Endodermal cell (in vitro differentiated cells): ENCODE measurements at regions not wholly inside any gene's neighbourhood (a gene's known extent, or its start where the extent isn't known, plus 50 kb on each side); places are given as distances from the start of the nearest gene placed in this dataset.

ENCODE experiments used
- DNase-seq: peaks from one replicate; pipeline ENCODE4 v3.0.0-alpha.2; 2017
- H3K27ac ChIP-seq: 2 replicates; pipeline ENCODE4 v1.5.1; 2013; ENCODE audit warnings: mild to moderate bottlenecking, low read depth, low read length, moderate library complexity
- H3K27me3 ChIP-seq: 2 replicates; pipeline ENCODE4 v1.6.1; 2013; ENCODE audit warnings: mild to moderate bottlenecking, low read length, moderate library complexity; ENCODE audit not compliant: insufficient read depth, control insufficient read depth, poor library complexity, severe bottlenecking
- H3K36me3 ChIP-seq: 2 replicates; pipeline ENCODE4 v1.7.0; 2013; ENCODE audit warnings: mild to moderate bottlenecking, low read length, moderate library complexity; ENCODE audit not compliant: control insufficient read depth, insufficient read depth
- H3K4me1 ChIP-seq: one replicate; pipeline ENCODE4 v1.7.0; 2013; ENCODE audit warnings: low read length; ENCODE audit not compliant: control insufficient read depth, insufficient read depth
- H3K4me3 ChIP-seq: 2 replicates; pipeline ENCODE4 v1.5.1; 2013; ENCODE audit warnings: mild to moderate bottlenecking, low read length, moderate library complexity
- H3K9ac ChIP-seq: 2 replicates; pipeline ENCODE4 v1.6.1; 2013; ENCODE audit warnings: mild to moderate bottlenecking, low read length, moderate library complexity; ENCODE audit not compliant: poor library complexity, severe bottlenecking; ENCODE audit errors: extremely low read depth
- H3K9me3 ChIP-seq: 2 replicates; pipeline ENCODE4 v1.6.1; 2013; ENCODE audit warnings: mild to moderate bottlenecking, low read length, moderate library complexity; ENCODE audit not compliant: control insufficient read depth
- H3K27ac Mint-ChIP-seq: 2 replicates; pipeline ENCODE4 v1.8.0; 2020; ENCODE audit warnings: mixed read lengths
- H3K27me3 Mint-ChIP-seq: 2 replicates; pipeline ENCODE4 v1.8.0; 2021; ENCODE audit warnings: mild to moderate bottlenecking, mixed read lengths; ENCODE audit not compliant: insufficient read depth
- H3K36me3 Mint-ChIP-seq: 2 replicates; pipeline ENCODE4 v1.8.0; 2020; ENCODE audit warnings: low read depth, mixed read lengths
- H3K4me1 Mint-ChIP-seq: 2 replicates; pipeline ENCODE4 v1.8.0; 2020; ENCODE audit warnings: mixed read lengths
- H3K4me3 Mint-ChIP-seq: 2 replicates; pipeline ENCODE4 v1.8.0; 2020; ENCODE audit warnings: mild to moderate bottlenecking, moderate library complexity, mixed read lengths
- H3K9me3 Mint-ChIP-seq: 2 replicates; pipeline ENCODE4 v1.8.0; 2020; ENCODE audit warnings: mild to moderate bottlenecking, mixed read lengths
- CTCF ChIP-seq: fragments of 200-600 bp; sonication (generic); conservative IDR thresholded peaks from 2 replicates; pipeline ENCODE4 v1.5.0; 2021; ENCODE audit warnings: antibody characterized with exemption, mild to moderate bottlenecking
- WGBS, 2 experiments: methylation state at CpG; one replicate each; pipeline versions ENCODE4 v1.1.5 to v1.1.7; 2013; ENCODE audit warnings: missing lambda C conversion rate in 2 of 2, mixed read lengths in 1 of 2; ENCODE audit not compliant: insufficient coverage in 1 of 2, insufficient read length in 1 of 2; 5-methylcytosine and 5-hydroxymethylcytosine counted together

- peaks cover 40% of the 10 kb centered on the region for H3K4me1 Mint-ChIP-seq
- H3K27ac Mint-ChIP-seq, result peak overlapping the region; percentile 3
- no peak for TF ChIP-seq CTCF
- no peak overlapping the region for H3K27ac ChIP-seq
- H3K9ac ChIP-seq, result no peak overlapping the region
- no peaks in the 10 kb centered on the region for H3K27me3 ChIP-seq
- peak overlapping the region; percentile 2 for H3K4me3 ChIP-seq
- H3K36me3 Mint-ChIP-seq, result no peaks in the 10 kb centered on the region
- no peaks in the 10 kb centered on the region for H3K9me3 ChIP-seq
- no peaks in the 10 kb centered on the region for H3K27me3 Mint-ChIP-seq
- H3K4me3 Mint-ChIP-seq, result no peak overlapping the region
- H3K36me3 ChIP-seq, result no peaks in the 10 kb centered on the region
- H3K4me1 ChIP-seq, result peaks cover 8% of the 10 kb centered on the region
- 89 to 100% methylated on average over 1 to 2 of the region's 3 CpGs for WGBS, 2 experiments
- DNase-seq, result no peak
- H3K9me3 Mint-ChIP-seq, result no peaks in the 10 kb centered on the region
Measured at GRCh38 chr2:56743807-56744206, 560.0 kb downstream of the CCDC85A start.

- peaks cover 5% of the 10 kb centered on the region for H3K27me3 Mint-ChIP-seq
- H3K27me3 ChIP-seq, result no peaks in the 10 kb centered on the region
- no peak overlapping the region for H3K4me3 ChIP-seq
- no peaks in the 10 kb centered on the region for H3K9me3 Mint-ChIP-seq
- no peak overlapping the region for H3K27ac ChIP-seq
- no peak for DNase-seq
- no peak overlapping the region for H3K4me3 Mint-ChIP-seq
- peaks cover 14% of the 10 kb centered on the region for H3K4me1 Mint-ChIP-seq
- H3K36me3 ChIP-seq, result no peaks in the 10 kb centered on the region
- no peaks in the 10 kb centered on the region for H3K36me3 Mint-ChIP-seq
- H3K27ac Mint-ChIP-seq, result no peak overlapping the region
- peaks cover 6% of the 10 kb centered on the region for H3K4me1 ChIP-seq
- WGBS, 2 experiments, result 37% methylated on average over 2 of the region's 2 CpGs; no CpG with 5 or more reads in 1 of the 2 experiments
- no peaks in the 10 kb centered on the region for H3K9me3 ChIP-seq
- no peak overlapping the region for H3K9ac ChIP-seq
- TF ChIP-seq CTCF, result peak; percentile 77
Measured at GRCh38 chr2:56749152-56749752, 565.5 kb downstream of the CCDC85A start.

DNA sequence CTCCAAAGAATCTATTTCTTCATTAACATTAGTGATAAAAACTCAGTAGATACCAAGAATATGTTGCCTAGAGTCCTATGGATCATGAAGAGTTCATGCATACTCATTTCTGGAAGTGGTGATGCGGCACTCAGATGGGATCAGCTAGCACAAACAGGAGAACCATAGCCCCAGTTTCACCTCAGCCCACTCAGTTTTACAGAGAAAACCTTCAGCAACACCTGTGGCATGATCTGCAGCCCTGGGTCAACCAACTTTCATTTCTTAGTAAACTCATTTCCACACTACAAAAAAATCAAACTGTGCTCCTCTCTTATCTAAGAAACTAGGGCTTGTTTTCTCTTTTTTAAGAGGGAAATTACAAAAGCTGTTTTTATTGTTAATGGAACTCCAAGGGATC, 569.4 kb downstream of the CCDC85A start:
- Mint-ChIP-seq H3K4me1 (peaks cover 7% of the 10 kb centered on the region), H3K27ac (no peak overlapping the region), H3K27me3 (peaks cover 9% of the 10 kb centered on the region), H3K4me3 (no peak overlapping the region), H3K36me3 (no peaks in the 10 kb centered on the region), H3K9me3 (no peaks in the 10 kb centered on the region)
- 92 to 100% methylated on average over 1 of the region's 1 CpG for WGBS, 2 experiments
- Histone ChIP-seq H3K9ac (no peak overlapping the region), H3K27me3 (no peaks in the 10 kb centered on the region), H3K9me3 (no peaks in the 10 kb centered on the region), H3K36me3 (no peaks in the 10 kb centered on the region), H3K4me3 (no peak overlapping the region), H3K27ac (no peak overlapping the region), H3K4me1 (peaks cover 6% of the 10 kb centered on the region)
- no peak for DNase-seq
- no peak for TF ChIP-seq CTCF
